ENCODE measurements at regions not wholly inside any gene's neighbourhood (a gene's known extent, or its start where the extent isn't known, plus 50 kb on each side); places are given as distances from the start of the nearest gene placed in this dataset.
"Not testable (repeated sequence)": the region's sequence is repeated elsewhere in the genome, so short reads cannot be mapped to it uniquely, and the experiment has no call there.

DNA sequence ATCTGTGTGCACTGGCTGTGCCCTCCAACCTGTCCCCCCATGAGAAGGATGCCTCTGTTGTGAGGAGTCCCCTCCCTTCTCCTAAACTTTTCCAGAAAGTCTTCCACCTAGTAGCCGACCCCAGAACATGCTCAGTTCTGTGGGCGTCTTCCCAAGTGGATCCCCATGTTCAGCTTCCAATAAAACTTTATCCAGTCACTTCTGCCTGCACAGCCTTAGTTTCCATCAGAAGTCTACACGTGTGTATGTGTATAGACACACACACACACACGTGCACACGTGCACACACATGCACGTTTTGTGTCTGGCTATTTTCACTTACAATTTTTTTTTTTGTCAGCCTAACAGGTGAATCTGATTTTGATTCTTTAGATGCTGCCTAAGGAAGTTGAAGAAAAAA lies 115.1 kb downstream of the RTP5 start:
- no peak for DNase-seq

DNA sequence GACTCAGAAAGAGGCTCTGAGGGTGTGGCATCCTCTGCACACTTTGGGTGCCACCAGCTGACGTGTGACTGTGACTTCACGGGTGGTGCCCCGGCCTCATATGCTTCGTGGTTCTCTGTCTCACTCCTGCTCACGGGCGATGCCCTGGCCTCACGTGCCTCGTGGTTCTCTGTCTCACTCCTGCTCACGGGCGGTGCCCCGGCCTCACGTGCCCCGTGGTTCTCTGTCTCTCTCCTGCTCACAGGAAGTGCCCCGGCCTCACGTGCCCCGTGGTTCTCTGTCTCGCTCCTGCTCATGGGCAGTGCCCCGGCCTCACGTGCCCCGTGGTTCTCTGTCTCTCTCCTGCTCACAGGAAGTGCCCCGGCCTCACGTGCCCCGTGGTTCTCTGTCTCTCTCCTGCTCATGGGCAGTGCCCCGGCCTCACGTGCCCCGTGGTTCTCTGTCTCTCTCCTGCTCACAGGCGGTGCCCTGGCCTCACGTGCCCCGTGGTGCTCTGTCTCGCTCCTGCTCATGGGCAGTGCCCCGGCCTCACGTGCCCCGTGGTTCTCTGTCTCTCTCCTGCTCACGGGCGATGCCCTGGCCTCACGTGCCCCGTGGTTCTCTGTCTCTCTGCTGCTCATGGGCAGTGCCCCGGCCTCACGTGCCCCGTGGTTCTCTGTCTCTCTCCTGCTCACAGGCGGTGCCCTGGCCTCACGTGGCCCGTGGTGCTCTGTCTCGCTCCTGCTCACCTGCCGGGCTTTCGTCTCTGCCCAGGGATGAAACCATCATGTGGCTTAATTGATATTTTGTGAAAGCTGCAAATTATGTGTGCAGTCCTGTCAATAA lies 115.8 kb downstream of the RTP5 start:
- not testable (repeated sequence) for DNase-seq

- DNase-seq: no peak
Observed at GRCh38 chr2:241985986-241986329, 116.4 kb downstream of the RTP5 start.

GRCh38 chr2:241986836-241987641 lies 117.5 kb downstream of the RTP5 start:
- DNase-seq: no peak

- DNase-seq: no peak
Observed at GRCh38 chr2:241987726-241988125, 118.2 kb downstream of the RTP5 start.

DNA sequence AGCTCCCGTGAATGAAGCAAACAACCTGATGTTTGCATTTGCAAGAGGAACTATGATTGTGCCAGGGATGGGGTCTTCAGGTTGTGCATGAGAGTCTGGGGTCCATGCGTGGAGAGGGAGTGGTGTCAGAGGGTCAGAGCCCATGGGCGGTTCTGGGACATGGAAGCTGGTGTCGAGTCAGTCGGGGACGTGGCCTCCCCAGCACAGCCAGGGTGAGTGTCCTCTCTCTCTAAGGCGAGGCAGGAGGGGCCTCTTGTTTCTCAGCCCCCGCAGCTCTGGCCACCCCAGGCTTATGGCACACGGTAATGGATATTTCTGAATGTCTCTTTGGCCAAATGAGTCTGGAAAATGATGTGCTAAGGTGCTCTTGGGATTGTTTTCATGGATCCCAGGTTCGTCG lies 118.6 kb downstream of the RTP5 start:
- no peak for DNase-seq

- DNase-seq: no peak
Observed at GRCh38 chr2:241989074-241989473, 119.5 kb downstream of the RTP5 start.

GRCh38 chr2:241990466-241990865 lies 120.9 kb downstream of the RTP5 start:
- no peak for DNase-seq

GRCh38 chr2:241991299-241991698 lies 121.8 kb downstream of the RTP5 start:
- no peak for DNase-seq

DNA sequence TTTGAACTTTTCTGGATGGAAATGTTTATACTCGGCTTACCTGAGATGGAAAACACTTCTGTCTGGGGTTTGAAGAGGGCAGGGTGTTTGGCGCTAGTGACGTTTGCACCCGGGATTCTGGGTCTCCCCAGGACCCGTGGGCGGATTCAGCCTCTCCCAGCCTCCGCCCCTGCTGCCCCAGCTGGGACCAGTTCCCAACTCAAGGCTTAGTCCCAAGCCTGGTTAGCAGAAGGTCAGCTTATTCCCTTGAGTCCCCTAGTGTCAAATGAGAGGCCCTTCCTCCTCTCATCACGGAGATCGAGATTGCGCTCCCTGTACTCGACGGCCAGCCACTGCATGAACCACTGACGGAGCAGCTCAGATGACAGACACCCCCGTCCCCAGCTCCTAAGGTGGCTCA lies 123.2 kb downstream of the RTP5 start:
- no peak for DNase-seq

- DNase-seq: no peak
Observed at GRCh38 chr2:241993386-241994005, 124.0 kb downstream of the RTP5 start.

DNA sequence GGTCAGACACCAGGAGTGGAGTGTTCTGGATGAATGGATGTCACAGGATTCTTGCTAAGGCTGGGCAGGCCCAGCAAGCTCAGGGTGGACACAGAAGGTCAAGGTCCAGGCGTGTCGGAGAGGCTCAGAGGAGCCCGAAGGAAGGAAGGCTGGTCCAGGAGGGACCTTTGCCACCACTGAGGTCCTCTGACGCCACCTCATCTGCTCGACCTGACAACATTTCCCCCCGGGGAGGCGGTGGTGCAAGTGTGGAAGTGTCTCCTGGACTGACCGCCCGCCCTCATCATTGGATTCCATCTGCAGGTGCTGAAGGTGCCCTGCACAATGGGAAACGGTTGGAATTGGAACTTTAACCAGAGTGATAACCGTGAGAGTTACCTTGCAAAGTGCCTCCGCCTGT lies 124.6 kb downstream of the RTP5 start:
- DNase-seq: no peak

GRCh38 chr2:241994556-241995213 lies 125.2 kb downstream of the RTP5 start:
- no peak for DNase-seq

DNA sequence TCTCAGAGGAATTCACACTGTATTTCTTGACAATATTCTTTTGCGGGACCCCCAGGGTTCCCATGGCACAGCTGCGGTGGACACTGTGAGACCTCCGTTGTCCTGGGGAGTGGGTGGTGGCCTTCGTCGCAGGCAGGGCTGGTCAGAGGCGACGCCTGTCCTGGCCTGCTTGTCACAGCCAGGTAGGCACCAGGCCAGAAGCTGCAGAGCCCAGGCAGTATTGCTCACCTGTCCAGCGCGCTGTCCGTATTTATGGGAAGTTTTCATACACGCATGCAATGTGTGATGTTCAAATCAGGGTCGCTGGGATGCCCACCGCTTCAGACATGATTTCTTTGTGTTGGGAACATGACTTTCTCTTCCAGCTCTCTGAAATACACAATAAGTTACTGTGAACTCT lies 126.6 kb downstream of the RTP5 start:
- no peak for DNase-seq

- no peak for DNase-seq
Observed at GRCh38 chr2:241997017-241997416, 127.5 kb downstream of the RTP5 start.

GRCh38 chr2:241999184-241999583 lies 129.7 kb downstream of the RTP5 start:
- no peak for DNase-seq

GRCh38 chr2:242001853-242002252 lies 132.3 kb downstream of the RTP5 start:
- no peak for DNase-seq

GRCh38 chr2:242002944-242003343 lies 133.4 kb downstream of the RTP5 start:
- no peak for DNase-seq

DNA sequence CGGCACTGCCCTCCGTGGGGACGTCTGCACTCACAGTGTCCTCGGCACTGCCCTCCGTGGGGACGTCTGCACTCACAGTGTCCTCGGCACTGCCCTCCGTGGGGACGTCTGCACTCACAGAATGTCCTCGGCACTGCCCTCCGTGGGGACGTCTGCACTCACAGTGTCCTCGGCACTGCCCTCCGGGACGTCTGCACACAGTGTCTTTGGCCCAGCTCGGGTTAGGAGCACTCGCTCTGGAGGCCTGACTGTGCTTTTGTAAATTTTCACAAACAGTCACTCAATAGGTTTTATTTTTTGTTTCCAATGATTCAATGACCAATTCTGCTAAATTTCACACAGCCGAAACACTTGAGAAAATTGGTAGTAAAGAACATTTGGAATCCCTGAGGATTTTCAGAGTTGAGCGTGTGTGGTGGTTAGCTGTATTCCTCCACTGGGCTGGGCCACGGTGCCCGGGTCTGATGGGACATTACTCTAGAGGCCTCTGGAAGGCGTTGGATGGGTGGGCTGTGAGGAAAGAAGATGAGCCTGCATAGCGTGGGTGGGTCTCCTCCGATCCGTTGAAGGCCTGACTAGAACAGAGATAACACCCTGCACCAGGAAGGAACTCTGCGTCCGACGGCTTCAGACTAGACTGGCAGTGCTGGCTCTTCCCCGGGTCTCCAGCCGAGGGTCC lies 134.8 kb downstream of the RTP5 start:
- no peak for DNase-seq

- no peak for DNase-seq
Observed at GRCh38 chr2:242004902-242005230, 135.3 kb downstream of the RTP5 start.

GRCh38 chr2:242006091-242006634 lies 136.6 kb downstream of the RTP5 start:
- not testable (repeated sequence) for DNase-seq

DNA sequence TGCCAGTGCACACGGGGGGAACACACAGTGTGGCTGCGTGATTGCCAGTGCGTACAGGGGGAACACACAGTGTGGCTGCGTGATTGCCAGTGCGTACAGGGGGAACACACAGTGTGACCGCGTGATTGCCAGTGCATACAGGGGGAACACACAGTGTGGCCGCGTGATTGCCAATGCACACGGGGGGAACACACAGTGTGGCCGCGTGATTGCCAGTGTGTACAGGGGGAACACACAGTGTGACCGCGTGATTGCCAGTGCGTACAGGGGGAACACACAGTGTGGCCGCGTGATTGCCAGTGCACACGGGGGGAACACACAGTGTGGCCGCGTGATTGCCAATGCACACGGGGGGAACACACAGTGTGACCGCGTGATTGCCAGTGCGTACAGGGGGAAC lies 139.4 kb downstream of the RTP5 start:
- not testable (repeated sequence) for DNase-seq

DNA sequence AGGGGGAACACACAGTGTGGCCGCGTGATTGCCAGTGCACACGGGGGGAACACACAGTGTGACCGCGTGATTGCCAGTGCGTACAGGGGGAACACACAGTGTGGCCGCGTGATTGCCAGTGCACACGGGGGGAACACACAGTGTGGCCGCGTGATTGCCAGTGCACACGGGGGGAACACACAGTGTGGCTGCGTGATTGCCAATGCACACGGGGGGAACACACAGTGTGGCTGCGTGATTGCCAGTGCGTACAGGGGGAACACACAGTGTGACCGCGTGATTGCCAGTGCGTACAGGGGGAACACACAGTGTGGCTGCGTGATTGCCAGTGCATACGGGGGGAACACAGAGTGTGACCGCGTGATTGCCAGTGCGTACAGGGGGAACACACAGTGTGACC lies 140.3 kb downstream of the RTP5 start:
- not testable (repeated sequence) for DNase-seq
